ENCODE measurements at regions not wholly inside any gene's neighbourhood (a gene's known extent, or its start where the extent isn't known, plus 50 kb on each side); places are given as distances from the start of the nearest gene placed in this dataset.

GRCh38 chr2:217463402-217464075 is 539.3 kb downstream of the TNS1 start:
- DNase-seq (ENCODE audit: low read depth): no peak
- no peak overlapping the region for H3K4me3 ChIP-seq (ENCODE audit: low read depth, low read length)
- H3K27me3 ChIP-seq (ENCODE audit: control insufficient read depth, insufficient read depth, low read length): no peaks in the 10 kb centered on the region

DNA sequence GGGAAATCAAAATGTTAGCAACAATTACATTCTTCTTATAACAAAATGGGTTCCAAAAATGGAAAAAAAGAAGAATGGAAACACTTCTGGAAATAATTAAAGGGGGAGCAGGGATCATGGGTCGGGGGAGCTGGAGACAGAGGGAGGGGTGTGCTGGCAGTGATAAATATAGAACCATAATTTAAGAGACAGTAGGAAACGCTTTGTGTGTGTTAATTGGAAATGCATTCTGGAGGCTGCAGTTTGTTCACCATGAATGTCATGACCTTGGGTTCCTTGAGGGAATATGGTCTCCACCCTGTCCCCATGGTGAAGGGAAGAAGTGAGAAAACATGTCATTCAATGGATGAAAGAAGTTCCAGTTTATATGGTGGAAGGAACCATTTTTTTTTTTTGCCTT is 540.7 kb downstream of the TNS1 start:
- TF ChIP-seq, protein P1, sequence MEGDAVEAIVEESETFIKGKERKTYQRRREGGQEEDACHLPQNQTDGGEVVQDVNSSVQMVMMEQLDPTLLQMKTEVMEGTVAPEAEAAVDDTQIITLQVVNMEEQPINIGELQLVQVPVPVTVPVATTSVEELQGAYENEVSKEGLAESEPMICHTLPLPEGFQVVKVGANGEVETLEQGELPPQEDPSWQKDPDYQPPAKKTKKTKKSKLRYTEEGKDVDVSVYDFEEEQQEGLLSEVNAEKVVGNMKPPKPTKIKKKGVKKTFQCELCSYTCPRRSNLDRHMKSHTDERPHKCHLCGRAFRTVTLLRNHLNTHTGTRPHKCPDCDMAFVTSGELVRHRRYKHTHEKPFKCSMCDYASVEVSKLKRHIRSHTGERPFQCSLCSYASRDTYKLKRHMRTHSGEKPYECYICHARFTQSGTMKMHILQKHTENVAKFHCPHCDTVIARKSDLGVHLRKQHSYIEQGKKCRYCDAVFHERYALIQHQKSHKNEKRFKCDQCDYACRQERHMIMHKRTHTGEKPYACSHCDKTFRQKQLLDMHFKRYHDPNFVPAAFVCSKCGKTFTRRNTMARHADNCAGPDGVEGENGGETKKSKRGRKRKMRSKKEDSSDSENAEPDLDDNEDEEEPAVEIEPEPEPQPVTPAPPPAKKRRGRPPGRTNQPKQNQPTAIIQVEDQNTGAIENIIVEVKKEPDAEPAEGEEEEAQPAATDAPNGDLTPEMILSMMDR (IDR thresholded peaks at IDR 0.05; ENCODE audit: insufficient read depth, low read length, poor library complexity, severe bottlenecking): no peak
- Histone ChIP-seq H3K36me3 (ENCODE audit: control insufficient read depth, insufficient read depth, low read length) (no peaks in the 10 kb centered on the region), H3K4me3 (ENCODE audit: low read depth, low read length) (no peak overlapping the region), H3K27me3 (ENCODE audit: control insufficient read depth, insufficient read depth, low read length) (no peaks in the 10 kb centered on the region)
- no peak for DNase-seq (ENCODE audit: low read depth)

More at GRCh38 chr2:217463402-217464075, 539.3 kb downstream of the TNS1 start:
- TF ChIP-seq, protein P1 (IDR thresholded peaks at IDR 0.05; ENCODE audit: insufficient read depth, low read length, poor library complexity, severe bottlenecking): no peak
- no peaks in the 10 kb centered on the region for H3K36me3 ChIP-seq (ENCODE audit: control insufficient read depth, insufficient read depth, low read length)

- no peak for DNase-seq (ENCODE audit: low read depth)
- TF ChIP-seq, protein P1 (IDR thresholded peaks at IDR 0.05; ENCODE audit: insufficient read depth, low read length, poor library complexity, severe bottlenecking): no peak
These were observed 541.1 kb downstream of the TNS1 start for GRCh38 chr2:217461674-217462073.

DNA sequence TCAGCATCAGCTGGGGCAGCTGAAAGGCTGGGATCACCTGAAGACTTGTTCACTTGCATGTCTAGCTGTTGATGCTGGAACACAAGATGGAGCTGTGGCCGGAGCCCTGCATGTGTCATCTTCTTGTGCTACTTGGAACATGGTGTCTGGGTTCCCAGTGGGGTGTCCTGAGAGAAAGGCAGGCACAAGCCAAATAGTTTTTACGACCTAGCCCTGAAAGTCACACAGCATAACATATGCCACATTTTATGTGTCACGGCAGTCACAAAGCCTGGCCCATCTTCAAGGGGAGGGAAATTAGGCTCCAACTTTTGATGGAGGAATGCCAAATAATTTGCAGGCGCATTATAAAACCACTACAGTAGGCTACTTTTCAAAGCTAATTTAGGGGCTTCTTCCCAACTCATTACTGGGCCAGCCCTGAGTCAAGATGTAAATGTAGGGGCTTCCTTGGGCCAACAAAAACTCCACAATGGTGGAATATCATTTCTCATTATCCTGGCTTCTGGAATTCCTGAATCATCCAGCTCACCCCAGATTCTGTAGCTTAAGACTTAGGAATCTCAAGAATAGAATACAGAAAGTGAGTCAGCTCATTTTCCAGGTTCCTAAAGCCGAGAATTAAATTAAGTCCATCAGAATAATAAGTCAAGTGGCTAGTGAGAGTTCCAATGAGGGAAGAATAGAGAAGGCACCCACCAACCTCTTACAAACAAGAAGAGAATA is 543.0 kb downstream of the TNS1 start:
- Histone ChIP-seq H3K4me3 (ENCODE audit: low read depth, low read length) (no peak overlapping the region), H3K36me3 (ENCODE audit: control insufficient read depth, insufficient read depth, low read length) (no peaks in the 10 kb centered on the region), H3K27me3 (ENCODE audit: control insufficient read depth, insufficient read depth, low read length) (no peaks in the 10 kb centered on the region)
- no peak for DNase-seq (ENCODE audit: low read depth)
- TF ChIP-seq, protein P1 (IDR thresholded peaks at IDR 0.05; ENCODE audit: insufficient read depth, low read length, poor library complexity, severe bottlenecking): no peak

More at GRCh38 chr2:217461674-217462073, 541.1 kb downstream of the TNS1 start:
- H3K27me3 ChIP-seq (ENCODE audit: control insufficient read depth, insufficient read depth, low read length): no peaks in the 10 kb centered on the region
- H3K36me3 ChIP-seq (ENCODE audit: control insufficient read depth, insufficient read depth, low read length): no peaks in the 10 kb centered on the region
- no peak overlapping the region for H3K4me3 ChIP-seq (ENCODE audit: low read depth, low read length)

GRCh38 chr2:217459016-217459415 is 543.8 kb downstream of the TNS1 start:
- no peaks in the 10 kb centered on the region for H3K27me3 ChIP-seq (ENCODE audit: control insufficient read depth, insufficient read depth, low read length)
- DNase-seq (ENCODE audit: low read depth): no peak
- H3K4me3 ChIP-seq (ENCODE audit: low read depth, low read length): no peak overlapping the region
- TF ChIP-seq, protein P1 (IDR thresholded peaks at IDR 0.05; ENCODE audit: insufficient read depth, low read length, poor library complexity, severe bottlenecking): no peak
- no peaks in the 10 kb centered on the region for H3K36me3 ChIP-seq (ENCODE audit: control insufficient read depth, insufficient read depth, low read length)
